ENCODE measurements at regions not wholly inside any gene's neighbourhood (a gene's known extent, or its start where the extent isn't known, plus 50 kb on each side); places are given as distances from the start of the nearest gene placed in this dataset.

- H4K20me1 ChIP-seq (ENCODE audit: insufficient read depth, low read length): no peaks in the 10 kb centered on the region
- H3K9me3 ChIP-seq (ENCODE audit: low read length): no peaks in the 10 kb centered on the region
- H3K4me3 ChIP-seq (ENCODE audit: low read depth, low read length, poor library complexity, severe bottlenecking): no peak overlapping the region
- no peaks in the 10 kb centered on the region for H3K36me3 ChIP-seq (ENCODE audit: insufficient read depth, low read length)
- no peaks in the 10 kb centered on the region for H3K4me1 ChIP-seq (ENCODE audit: insufficient read depth, low read length, severe bottlenecking)
- no peaks in the 10 kb centered on the region for H3K9me2 ChIP-seq (ENCODE audit: low read depth, low read length)
- no peaks in the 10 kb centered on the region; the same call in 1 of the 2 replicates for H3K27me3 ChIP-seq (ENCODE audit: insufficient read depth, low read length)
- no peak overlapping the region for H3K9ac ChIP-seq (ENCODE audit: low read length)
- no peaks in the 10 kb centered on the region for H3F3A ChIP-seq (ENCODE audit: insufficient read depth, low read length)
- no peak overlapping the region for H2AFZ ChIP-seq (ENCODE audit: low read length)
- H3K27ac ChIP-seq (ENCODE audit: low read depth, low read length, poor library complexity, severe bottlenecking): no peak overlapping the region
- TF ChIP-seq CTCF (IDR thresholded peaks at IDR 0.05; ENCODE audit: low read length) (no peak), EZH2 (IDR thresholded peaks at IDR 0.05; ENCODE audit: borderline replicate concordance, low read length) (no peak)
- no peak overlapping the region for H3K4me2 ChIP-seq (ENCODE audit: low read length)
- no peaks in the 10 kb centered on the region for H3K79me2 ChIP-seq (ENCODE audit: insufficient read depth, low read length)
Observed at GRCh38 chr9:38212016-38212415, 143.0 kb upstream of the SHB start.

- Histone ChIP-seq H3K9ac (ENCODE audit: low read length) (no peak overlapping the region), H3K79me2 (ENCODE audit: insufficient read depth, low read length) (no peaks in the 10 kb centered on the region), H3K4me3 (ENCODE audit: low read depth, low read length, poor library complexity, severe bottlenecking) (no peak overlapping the region), H3K9me2 (ENCODE audit: low read depth, low read length) (no peaks in the 10 kb centered on the region), H3K4me1 (ENCODE audit: insufficient read depth, low read length, severe bottlenecking) (no peaks in the 10 kb centered on the region), H3K27me3 (ENCODE audit: insufficient read depth, low read length) (no peaks in the 10 kb centered on the region; the same call in 1 of the 2 replicates), H3K27ac (ENCODE audit: low read depth, low read length, poor library complexity, severe bottlenecking) (no peak overlapping the region), H4K20me1 (ENCODE audit: insufficient read depth, low read length) (no peaks in the 10 kb centered on the region), H3K9me3 (ENCODE audit: low read length) (no peaks in the 10 kb centered on the region), H2AFZ (ENCODE audit: low read length) (no peak overlapping the region), H3K4me2 (ENCODE audit: low read length) (no peak overlapping the region), H3F3A (ENCODE audit: insufficient read depth, low read length) (no peaks in the 10 kb centered on the region), H3K36me3 (ENCODE audit: insufficient read depth, low read length) (no peaks in the 10 kb centered on the region)
- no peak for TF ChIP-seq CTCF (IDR thresholded peaks at IDR 0.05; ENCODE audit: low read length)
- no peak for TF ChIP-seq EZH2 (IDR thresholded peaks at IDR 0.05; ENCODE audit: borderline replicate concordance, low read length)
Observed at GRCh38 chr9:38211002-38211401, 142.0 kb upstream of the SHB start.

GRCh38 chr9:38208206-38208901 lies 139.3 kb upstream of the SHB start:
- Histone ChIP-seq H3K27ac (ENCODE audit: low read depth, low read length, poor library complexity, severe bottlenecking) (no peak overlapping the region), H3F3A (ENCODE audit: insufficient read depth, low read length) (no peaks in the 10 kb centered on the region), H4K20me1 (ENCODE audit: insufficient read depth, low read length) (no peaks in the 10 kb centered on the region), H3K4me3 (ENCODE audit: low read depth, low read length, poor library complexity, severe bottlenecking) (no peak overlapping the region), H3K27me3 (ENCODE audit: insufficient read depth, low read length) (no peaks in the 10 kb centered on the region; the same call in 1 of the 2 replicates), H2AFZ (ENCODE audit: low read length) (no peak overlapping the region), H3K9me2 (ENCODE audit: low read depth, low read length) (no peaks in the 10 kb centered on the region), H3K36me3 (ENCODE audit: insufficient read depth, low read length) (no peaks in the 10 kb centered on the region), H3K4me2 (ENCODE audit: low read length) (no peak overlapping the region), H3K79me2 (ENCODE audit: insufficient read depth, low read length) (no peaks in the 10 kb centered on the region), H3K9ac (ENCODE audit: low read length) (no peak overlapping the region), H3K4me1 (ENCODE audit: insufficient read depth, low read length, severe bottlenecking) (no peaks in the 10 kb centered on the region), H3K9me3 (ENCODE audit: low read length) (no peaks in the 10 kb centered on the region)
- no peak for TF ChIP-seq EZH2 (IDR thresholded peaks at IDR 0.05; ENCODE audit: borderline replicate concordance, low read length)
- no peak for TF ChIP-seq CTCF (IDR thresholded peaks at IDR 0.05; ENCODE audit: low read length)

Data from OCI-LY1 (cell line).